ENCODE measurements at regions not wholly inside any gene's neighbourhood (a gene's known extent, or its start where the extent isn't known, plus 50 kb on each side); places are given as distances from the start of the nearest gene placed in this dataset.

DNA sequence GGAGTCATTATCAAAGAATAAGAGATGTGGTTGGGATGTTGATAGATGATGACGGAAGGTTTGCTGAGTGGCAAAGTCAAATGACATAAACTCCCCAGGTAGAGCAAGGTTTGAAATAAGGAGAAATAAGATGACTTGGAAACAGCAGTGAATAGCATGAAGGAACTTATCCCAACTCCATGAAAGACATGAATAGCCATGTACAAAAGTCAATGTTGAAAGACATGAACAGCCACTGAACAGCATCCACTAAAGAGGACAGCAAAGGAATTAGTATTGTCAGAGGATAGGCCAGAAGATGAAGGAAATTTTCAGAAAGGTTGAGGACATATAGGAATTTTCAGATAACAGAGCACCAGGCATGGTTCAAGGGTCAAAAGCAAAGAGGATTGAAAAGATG lies 286.0 kb upstream of the FBXL7 start:
- TF ChIP-seq, protein P1, sequence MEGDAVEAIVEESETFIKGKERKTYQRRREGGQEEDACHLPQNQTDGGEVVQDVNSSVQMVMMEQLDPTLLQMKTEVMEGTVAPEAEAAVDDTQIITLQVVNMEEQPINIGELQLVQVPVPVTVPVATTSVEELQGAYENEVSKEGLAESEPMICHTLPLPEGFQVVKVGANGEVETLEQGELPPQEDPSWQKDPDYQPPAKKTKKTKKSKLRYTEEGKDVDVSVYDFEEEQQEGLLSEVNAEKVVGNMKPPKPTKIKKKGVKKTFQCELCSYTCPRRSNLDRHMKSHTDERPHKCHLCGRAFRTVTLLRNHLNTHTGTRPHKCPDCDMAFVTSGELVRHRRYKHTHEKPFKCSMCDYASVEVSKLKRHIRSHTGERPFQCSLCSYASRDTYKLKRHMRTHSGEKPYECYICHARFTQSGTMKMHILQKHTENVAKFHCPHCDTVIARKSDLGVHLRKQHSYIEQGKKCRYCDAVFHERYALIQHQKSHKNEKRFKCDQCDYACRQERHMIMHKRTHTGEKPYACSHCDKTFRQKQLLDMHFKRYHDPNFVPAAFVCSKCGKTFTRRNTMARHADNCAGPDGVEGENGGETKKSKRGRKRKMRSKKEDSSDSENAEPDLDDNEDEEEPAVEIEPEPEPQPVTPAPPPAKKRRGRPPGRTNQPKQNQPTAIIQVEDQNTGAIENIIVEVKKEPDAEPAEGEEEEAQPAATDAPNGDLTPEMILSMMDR (IDR thresholded peaks at IDR 0.05 in 8 of 11, conservative IDR thresholded peaks at IDR 0.05 in 3 of 11): no peak
- no peak for TF ChIP-seq POLR2A (IDR thresholded peaks at IDR 0.05)

Data from spleen (tissue), 7 donors.